Fibroblast of the conjunctiva (primary cell): ENCODE measurements at regions not wholly inside any gene's neighbourhood (a gene's known extent, or its start where the extent isn't known, plus 50 kb on each side); places are given as distances from the start of the nearest gene placed in this dataset.
"Not testable (repeated sequence)": the region's sequence is repeated elsewhere in the genome, so short reads cannot be mapped to it uniquely, and the experiment has no call there.

Experiments
- DNase-seq: peaks from one replicate; pipeline ENCODE4 v3.0.0-alpha.2; 2010; ENCODE audit warnings: low read depth

DNA sequence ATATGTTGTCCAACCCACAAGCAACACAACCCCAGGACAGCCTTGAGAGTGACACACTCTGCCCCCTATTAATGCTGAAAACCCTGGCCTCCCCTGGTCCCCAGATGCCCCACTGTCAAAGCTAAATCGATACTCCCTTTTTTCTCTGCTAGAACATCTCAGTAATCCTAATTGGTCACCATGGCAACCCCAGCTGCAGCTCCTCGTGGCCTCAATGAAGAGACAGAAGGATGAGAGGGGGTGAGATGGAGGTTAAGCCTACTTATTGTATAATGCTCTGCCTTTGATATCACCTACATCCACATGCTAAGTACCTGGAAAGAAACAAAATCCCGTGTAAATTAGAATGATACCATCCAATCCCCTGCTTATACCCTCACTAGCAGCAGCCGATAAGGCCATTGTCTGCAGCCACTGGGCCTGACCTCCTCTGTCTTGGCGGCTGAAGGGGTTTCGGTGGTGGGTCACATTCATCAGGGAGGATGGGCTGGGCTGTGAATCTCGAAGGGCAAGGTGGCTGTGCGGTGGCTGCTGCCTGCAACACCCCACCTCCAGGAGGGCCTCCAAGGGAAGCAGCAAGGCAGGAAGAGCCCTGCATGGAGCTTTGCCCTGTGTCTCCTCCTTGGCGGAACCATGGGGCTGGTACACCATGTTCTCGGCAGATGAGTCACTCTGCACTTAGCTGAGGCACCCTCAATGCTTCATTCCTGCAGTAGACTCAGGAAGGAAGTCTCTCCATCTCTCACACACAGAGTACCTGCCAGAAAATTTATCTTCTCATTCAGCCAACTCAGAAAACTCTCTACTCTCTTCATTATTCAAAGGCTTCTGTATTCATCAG, 399.5 kb downstream of the BUD13 start:
- no peak for DNase-seq

DNA sequence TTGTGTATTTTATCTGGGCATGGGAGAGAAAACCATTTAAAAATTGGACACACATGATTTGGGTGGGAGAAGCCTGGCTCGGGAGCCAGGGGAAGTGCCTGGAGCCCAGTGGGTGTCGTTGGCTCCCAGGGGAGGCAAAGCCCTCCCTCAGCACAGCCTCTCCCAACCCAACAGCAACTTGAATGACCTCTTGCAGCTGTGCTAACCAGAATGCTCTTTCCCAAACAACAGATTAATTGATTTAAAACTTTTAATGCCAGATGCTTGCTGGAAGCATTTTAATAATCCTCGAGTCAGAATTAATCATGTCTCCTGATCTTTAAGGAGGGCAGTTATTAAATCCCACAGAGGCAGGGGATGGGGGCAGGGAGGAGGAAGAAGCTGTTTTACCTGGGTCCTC, 401.6 kb downstream of the BUD13 start:
- no peak for DNase-seq

DNA sequence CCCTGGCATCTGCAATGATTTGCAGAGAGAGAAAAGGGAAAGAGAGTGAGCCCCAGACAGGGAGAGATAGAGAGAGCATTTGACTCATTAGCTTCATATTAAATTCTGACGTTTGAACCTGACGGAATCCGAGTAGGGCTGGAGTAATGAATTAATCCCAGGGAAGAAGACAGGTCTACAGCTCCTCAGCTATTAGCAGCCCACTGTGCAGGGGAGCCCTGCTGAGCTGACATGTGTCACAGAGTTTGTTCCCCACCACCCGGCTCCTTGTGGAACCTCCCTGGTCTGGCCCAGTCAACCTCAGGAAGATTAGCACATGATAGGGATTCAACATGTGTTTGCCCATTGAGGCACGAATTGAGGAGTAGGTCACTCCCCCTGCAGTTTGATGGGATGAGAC, 404.0 kb downstream of the BUD13 start:
- DNase-seq = no peak

DNA sequence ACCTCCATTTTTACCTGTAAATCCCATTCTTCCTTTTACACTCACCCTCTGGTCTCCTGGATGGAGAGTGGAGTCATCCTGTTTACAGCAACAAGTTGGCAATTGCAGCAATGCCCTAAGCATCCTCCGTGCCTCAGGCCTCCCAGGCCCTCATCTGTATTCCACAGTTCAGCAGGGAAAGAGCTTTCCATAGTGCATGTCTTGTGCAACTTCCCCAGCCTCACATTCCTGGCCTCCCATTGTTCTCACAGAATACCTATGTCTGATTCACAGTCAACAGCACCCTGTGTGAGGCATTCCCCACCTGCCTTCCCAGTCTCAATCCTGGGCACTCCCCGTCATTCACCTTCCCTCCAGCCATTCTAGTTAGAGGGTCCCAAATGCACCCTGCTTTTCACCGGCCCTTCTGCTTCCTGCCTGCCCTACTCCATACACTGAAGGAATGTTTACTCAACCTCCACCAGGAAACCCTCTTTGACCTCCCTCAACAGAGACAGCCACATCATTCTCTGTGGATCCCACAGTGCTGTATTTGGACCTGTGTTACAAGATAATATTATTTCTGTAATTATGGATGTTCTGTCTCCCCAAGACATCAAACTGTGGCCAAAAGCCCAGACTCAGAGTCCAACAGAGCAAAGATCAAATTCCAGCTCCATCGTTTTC, 405.7 kb downstream of the BUD13 start:
- no peak for DNase-seq

DNA sequence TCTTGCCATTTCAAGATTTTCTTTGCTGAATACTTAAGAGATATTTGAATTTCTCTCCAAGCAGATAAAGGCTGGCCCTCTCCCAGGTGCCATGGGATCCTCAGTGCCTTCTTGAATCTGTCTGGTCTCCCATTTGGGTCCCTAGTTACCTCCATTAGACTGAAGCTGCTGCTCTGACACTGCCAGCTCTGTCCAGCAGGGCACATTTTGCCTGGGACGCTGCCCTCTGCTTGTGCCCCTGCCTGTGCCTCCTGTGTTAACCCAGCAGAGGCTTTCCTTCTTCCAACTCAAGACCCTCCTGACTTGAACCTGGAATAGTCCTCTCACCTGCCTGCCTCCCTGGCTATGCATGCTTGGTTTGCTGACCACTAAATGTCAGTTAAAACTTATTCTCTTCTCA, 406.3 kb downstream of the BUD13 start:
- DNase-seq = no peak

DNA sequence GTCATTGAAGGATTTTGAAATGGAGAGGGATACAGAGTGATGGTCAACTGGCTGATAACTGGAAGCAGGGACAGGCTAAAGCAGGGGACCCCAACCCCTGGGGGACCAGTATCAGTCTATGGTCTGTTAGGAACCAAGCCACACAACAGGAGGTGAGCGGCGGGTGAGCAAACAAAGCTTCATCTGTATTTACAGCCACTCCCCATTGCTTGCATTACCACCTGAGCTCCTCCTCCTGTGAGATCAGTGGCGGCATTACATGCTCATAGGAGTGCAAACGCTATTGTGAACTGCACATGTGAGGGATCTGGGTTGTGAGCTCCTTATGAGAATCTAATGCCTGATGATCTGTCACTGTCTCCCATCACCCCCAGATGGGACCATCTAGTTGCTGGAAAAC, 407.9 kb downstream of the BUD13 start:
- not testable (repeated sequence) for DNase-seq

DNA sequence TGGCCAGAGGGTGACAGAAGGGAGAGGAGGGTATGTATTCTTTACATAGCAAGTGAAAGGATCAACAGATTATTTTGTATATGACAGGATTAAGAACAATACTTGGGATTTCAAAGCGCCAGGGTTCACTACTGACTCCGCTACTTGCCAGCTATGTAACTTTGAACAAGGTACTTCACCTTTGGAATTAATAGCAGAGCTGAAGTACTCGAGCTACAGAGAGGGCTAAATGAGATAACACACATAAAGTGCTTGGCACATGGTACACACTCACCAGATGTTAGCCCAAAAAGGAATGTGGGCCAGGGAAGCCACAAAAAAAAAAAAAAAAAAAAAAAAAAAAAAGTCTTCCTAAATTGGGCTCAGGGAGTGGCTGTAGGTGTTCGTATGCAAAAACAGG, 408.4 kb downstream of the BUD13 start:
- no peak for DNase-seq

DNA sequence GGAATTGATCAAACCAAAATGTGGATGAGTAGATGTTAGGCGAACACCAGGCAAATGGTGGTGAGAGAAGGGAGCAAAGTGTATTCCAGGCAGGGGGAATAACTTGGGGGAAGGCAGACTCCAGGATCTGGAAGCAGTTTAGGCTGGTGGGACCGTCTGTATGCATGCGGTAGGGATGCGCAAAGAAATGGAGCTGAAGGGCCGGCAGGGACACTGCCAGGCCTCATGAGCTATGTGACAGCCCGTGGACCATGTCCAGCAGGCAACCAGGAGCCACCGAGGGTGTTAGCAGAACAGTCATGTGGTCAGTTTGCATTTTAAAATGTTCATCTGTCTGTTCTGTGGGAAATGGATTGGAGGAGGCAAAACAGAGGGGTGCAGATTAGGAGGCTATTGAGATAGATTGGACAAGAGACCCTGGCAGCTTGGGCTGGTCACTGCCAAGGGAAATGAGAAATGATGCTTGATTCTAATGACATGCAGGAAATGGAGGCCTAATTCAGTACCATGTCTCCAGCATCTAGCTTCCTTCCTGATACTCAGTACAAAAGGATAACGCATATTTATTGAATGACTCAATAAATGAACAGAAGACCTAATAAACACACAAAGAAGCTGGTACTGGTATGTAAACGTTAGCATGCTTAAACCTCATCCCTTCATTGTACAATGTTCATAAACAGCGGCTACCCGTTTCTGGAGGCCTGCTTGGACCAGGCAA, 412.4 kb downstream of the BUD13 start:
- DNase-seq = no peak

DNA sequence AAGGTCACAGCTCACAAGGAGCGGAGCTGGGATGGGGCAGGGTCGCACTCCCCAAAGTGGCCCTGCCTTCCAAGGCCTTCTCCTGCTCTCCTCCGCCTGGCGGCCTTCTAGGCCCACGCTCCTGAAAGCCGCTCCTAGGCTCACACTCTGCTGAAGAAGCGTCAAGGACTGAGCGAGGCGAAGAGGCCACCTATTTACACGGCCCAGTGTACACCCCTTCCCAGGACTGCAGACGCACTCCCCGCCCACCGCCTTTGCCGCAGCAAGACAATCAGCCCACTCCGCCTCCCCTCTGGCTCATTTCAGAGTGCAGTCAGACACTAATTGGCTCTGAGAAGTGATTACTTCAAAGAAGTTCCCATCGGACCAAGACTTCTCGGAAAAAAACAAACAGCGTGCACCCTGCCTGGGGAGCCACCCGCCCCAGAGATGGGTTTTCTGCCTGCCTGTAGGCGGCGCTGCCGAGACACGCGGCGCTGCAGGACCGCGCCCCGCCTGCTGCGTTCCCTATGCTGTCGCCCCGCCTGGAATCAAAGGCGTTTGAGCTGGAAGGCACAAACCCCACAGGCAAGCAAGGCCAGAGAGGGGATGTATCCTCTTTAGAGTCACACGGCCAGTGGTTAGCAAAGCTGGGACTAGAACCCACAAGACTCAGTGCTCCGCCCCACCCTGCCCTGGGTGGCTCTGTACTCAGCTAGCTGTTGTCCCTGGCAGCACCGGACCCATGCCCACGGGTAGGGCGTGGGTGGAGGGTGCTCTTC, 414.8 kb downstream of the BUD13 start:
- DNase-seq = no peak

DNA sequence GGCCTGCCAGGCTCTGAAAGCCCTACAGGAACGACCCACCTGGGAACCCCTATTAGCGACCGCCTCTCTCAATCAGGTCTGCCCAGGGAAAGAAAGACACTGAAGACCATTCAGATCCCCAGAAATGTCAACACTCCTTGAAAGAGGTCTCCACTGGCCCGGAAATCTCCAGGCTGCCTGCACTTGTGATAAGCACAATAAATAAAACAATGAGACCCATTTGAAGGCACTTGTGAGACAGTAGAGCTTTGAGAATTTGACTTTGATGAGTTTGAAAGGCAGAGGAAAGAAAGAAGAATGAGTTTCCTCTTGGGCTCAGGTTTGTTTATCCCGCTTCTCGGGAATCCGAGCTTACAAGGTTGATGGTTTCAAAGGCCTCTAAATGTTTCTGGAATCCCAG, 416.3 kb downstream of the BUD13 start:
- DNase-seq = no peak

DNA sequence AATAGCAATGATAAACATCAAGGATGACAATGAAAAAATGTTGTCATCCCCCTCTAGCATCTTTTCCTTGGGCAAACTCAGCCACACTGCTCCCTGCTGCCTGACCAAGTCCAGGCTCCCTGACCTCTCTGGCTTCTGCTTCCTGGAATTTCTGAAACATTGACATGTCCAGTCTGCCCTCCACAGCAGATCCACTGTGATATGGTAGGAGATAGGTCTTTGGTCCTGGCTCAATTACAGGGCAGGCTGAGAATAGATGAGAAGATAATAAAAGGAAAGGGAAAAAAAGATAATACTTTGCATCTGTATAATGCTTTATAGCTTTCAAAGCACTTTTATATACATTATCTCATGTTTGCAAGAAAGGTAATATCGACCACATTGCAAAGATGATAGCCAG, 417.7 kb downstream of the BUD13 start:
- no peak for DNase-seq

DNA sequence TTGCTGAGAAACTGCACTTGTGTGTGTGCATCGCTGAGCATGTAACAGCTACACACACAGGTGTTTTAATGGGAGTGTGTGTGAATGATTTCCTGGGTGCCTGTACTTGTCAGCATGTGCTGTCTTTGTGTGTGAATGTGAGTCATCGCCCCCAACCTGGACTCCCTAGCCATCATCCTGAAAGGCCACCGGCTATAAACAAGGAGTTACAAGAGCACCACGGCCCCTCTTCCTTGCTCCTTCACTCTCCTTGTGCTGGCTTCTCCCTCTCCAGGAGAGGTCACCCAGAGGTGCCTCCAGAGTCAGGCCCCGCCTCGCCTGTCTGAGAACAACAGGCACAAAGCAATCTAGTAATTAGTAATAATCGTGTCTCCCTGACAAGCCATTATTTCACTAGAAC, 419.2 kb downstream of the BUD13 start:
- no peak for DNase-seq

DNA sequence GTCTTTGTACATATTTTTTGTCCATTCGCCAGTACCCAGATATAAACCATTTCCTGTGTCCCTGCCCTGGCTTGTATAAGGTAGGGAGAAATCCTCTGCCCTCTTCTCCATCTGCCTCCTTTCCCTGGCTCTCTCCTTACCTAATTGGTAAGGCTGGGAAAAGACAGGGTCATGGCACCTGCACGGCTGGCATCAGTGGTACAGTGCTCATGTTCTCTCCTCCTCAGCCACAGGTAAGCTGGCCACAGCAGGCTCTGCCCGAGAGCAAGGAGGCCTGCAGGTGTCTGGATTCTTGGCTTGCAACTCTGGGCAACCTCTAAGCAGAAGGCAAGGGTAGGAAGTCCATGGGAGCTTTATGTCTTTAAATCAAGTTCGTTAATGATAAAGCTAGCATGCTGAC, 419.9 kb downstream of the BUD13 start:
- no peak for DNase-seq

DNA sequence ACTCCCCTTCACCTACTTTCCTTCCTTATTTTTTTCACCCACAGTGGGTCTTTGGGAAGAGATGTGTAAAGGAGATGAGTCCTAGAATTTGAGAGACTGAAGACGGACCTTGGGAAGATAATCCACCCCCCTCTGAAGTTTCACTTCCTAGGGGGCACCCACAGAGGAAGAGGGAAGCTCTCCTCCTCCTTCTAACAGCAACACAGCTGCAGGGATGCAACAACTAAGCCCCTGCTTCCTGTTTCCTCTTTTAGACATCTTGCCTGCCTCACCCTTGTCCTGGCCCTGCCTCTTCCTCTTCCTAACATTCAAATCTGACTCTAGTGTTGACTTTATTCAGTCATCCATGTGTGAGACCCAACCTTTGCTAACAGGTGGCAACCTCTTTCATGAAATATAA, 424.6 kb downstream of the BUD13 start:
- DNase-seq = no peak

DNA sequence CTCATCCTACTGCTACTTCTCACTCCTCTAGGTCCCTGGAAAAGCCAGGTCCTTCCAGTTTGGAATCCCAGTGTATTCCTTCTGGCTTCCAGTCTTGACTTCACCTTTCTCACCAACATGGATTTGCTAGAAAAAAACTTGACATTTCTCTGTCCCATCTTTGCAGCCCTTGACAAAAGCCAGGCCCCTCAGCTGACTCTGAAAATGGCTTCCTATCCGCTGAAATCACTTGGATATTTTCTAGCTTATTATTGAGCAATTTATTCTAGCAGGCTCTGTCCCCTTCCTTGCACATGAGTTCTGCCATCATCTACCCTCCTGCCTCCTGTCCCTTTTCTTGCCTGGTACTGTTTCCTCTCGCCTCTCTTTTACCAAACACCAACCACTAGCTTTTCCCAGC, 427.2 kb downstream of the BUD13 start:
- no peak for DNase-seq

DNA sequence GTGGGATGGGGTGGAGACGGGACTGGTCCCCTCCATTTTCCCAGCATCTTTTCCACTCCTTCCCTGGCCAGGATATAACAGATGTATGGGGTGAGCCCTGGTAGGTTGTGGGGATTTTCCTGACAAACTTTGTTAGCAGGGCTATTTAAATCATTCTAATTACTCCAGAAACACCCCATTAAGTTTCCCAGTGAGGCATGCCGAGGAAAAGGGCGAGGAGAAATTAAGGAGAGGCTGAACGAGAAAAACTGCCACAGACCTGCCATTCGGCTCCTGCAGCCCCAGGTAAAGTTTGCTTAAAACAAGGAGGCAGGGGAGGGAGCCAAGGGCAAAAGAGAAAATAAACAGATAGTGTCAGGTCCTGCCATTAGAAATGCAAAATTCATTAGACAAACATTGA, 428.2 kb downstream of the BUD13 start:
- no peak for DNase-seq

DNA sequence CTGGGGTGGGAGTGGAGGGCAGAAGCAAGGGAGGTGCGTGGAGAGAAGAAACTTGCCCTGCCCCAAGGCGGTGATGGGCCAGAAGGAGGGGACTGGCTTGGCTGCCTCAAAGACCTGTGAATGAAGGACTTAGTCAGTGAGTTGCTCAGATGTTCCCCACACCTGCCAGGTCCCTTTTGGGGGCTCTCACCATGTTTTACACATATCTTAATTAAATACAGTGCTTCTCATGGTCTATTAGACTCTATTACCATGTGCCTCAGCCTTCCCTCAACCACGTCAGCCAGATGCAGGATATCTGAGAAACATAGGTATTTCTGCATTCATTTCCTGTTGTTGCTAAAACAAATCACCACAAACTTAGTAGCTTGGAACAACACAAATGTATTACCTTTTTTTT, 429.5 kb downstream of the BUD13 start:
- no peak for DNase-seq

DNA sequence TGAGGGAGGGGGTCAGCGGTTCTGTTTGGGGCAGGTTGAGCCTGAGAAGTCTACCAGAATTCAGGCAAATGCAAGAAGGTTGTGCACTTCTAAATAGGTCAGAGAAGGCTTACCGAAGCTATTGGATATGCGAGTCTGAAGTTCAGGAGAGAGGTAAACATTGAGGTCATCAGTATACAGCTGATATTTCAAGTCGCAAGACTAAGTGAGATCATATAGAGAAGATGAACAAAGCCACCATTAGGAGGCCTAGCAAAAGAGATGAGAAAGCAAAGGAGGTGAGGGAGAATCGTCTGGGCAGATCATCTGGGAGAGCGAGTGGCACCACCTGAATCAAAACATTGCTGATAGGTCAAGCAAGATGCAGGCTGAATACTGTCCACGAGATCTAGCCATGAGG, 430.6 kb downstream of the BUD13 start:
- no peak for DNase-seq

DNA sequence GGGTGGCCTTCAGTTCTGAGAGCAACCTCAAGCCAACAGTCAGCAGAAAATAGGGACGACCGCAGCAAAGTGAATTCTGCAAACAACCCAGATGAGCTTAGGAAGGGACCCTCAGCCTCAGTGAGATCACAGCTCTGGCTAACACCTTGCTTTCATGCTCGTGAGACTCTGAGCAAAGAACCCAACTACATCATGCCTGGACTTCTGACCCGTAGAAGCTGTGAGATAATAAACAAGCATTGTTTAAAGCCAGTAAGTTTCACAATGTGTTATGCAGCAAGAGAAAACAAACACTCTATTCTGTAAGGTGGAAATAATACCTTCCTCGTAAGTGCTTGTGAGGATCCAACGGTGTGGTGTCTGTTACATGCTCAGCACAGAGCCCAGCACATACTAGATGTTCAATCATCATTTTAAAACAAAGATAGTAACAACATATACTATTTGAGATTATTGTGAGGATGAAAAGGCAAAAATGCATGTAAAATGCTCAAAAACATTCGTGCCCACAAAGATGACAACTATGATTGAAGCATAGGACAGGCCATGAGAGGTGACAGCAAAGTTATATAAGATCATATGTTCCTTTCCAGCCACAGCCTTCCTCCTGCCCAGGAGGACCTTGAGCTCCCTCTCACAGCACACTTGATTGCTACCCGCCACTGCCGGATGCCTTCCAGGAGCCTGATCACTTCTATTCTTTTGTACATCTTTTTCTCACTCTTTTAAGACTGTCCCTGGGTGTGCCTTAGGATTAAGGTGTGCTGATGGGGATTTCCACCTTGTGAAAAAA, 433.3 kb downstream of the BUD13 start:
- DNase-seq = no peak

DNA sequence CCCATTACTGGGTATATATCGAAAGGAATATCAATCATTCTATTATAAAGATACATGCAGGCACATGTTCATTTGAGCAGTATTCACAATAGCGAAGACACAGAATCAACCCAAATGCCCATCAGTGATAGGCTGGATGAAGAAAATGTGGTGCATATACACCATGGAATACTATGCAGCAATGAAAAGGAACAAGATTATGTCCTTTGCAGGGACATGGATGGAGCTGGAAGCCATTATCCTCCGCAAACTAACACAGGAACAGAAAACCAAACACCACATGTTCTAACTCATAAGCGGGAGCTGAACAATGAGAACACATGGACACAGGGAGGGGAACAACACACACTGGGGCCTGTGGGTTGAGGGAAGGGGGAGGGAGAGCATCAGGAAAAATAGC, 434.3 kb downstream of the BUD13 start:
- not testable (repeated sequence) for DNase-seq

DNA sequence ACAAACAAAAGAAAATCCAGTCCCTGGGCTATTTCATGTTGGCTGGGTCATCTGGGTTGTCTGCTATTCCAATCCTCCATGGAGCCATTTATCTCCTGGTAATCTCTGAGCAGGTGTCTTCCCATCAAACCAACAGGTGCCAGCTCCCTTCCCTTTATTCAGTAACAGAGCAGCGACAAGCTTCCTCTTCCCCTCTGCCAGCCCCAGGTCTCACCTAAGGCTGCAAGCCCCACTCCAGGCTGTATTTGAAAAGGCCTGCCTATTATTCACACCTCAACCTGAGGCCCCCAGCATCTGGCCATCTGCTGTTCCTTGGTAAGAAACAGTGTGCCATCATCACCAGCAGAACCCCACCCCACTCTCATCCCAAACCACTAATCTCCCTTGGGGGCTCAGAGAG, 436.2 kb downstream of the BUD13 start:
- DNase-seq = no peak

DNA sequence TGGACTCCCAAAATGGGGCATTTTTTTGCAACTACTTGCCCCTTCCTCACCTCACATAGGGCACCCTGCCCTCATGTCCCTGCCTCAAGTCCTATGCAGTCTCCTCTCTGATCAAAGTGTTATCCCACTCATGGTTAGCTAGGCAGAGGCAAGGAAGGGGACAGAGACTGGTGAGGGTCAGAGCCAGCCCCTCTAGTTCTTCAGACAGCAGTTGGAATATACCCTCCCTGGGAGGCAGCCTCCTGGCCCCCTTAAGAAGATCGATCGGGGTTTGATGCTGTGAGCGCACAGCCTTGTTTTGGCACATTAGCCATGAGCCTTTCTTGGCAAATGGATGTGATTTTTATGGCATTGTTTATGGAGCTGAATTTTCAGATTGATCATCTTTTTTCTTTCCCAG, 436.9 kb downstream of the BUD13 start:
- DNase-seq = no peak
